ENCODE measurements at regions not wholly inside any gene's neighbourhood (a gene's known extent, or its start where the extent isn't known, plus 50 kb on each side); places are given as distances from the start of the nearest gene placed in this dataset.

GRCh38 chr3:95886616-95887015 lies 927.8 kb upstream of the EPHA6 start:
- no peak for TF ChIP-seq CTCF (IDR thresholded peaks at IDR 0.05; ENCODE audit: control extremely low read depth, extremely low read depth)
- no peak for DNase-seq
- 91 to 96% methylated on average over 1 of the region's 1 CpG for WGBS, 2 donors
- ATAC-seq (ENCODE audit: insufficient read depth, low FRiP score): no peak
- Histone ChIP-seq H3K9me3 (ENCODE audit: control insufficient read depth in 4 of 4, insufficient read depth in 3 of 4, low read length in 3 of 4) (no peaks in the 10 kb centered on the region), H3K27ac (ENCODE audit: low read depth in 1 of 2, low read length in 1 of 2) (no peak overlapping the region), H3K36me3 (ENCODE audit: control insufficient read depth in 4 of 4, insufficient read depth in 4 of 4, low read length in 4 of 4) (no peaks in the 10 kb centered on the region), H3K9ac (ENCODE audit: insufficient read depth in 1 of 2, low read length in 2 of 2) (no peak overlapping the region), H3K4me3 (no peak overlapping the region), H3K4me1 (ENCODE audit: control insufficient read depth in 5 of 5, insufficient read depth in 5 of 5, low read length in 5 of 5) (no peaks in the 10 kb centered on the region), H3K27me3 (ENCODE audit: control insufficient read depth in 3 of 3, insufficient read depth in 3 of 3, low read length in 2 of 3) (no peaks in the 10 kb centered on the region)

- Histone ChIP-seq H3K9me3 (ENCODE audit: control insufficient read depth in 4 of 4, insufficient read depth in 3 of 4, low read length in 3 of 4) (no peaks in the 10 kb centered on the region), H3K36me3 (ENCODE audit: control insufficient read depth in 4 of 4, insufficient read depth in 4 of 4, low read length in 4 of 4) (no peaks in the 10 kb centered on the region), H3K27me3 (ENCODE audit: control insufficient read depth in 3 of 3, insufficient read depth in 3 of 3, low read length in 2 of 3) (no peaks in the 10 kb centered on the region), H3K4me1 (ENCODE audit: control insufficient read depth in 5 of 5, insufficient read depth in 5 of 5, low read length in 5 of 5) (no peaks in the 10 kb centered on the region), H3K9ac (ENCODE audit: insufficient read depth in 1 of 2, low read length in 2 of 2) (no peak overlapping the region), H3K4me3 (no peak overlapping the region), H3K27ac (ENCODE audit: low read depth in 1 of 2, low read length in 1 of 2) (no peak overlapping the region)
- DNase-seq (no peak), ATAC-seq (ENCODE audit: insufficient read depth, low FRiP score) (no peak)
- no peak for TF ChIP-seq CTCF (IDR thresholded peaks at IDR 0.05; ENCODE audit: control extremely low read depth, extremely low read depth)
- WGBS, 2 donors: 76 to 78% methylated on average over 2 of the region's 2 CpGs
Observed at GRCh38 chr3:95887114-95887513, 927.3 kb upstream of the EPHA6 start.

GRCh38 chr3:95894820-95895219 lies 919.6 kb upstream of the EPHA6 start:
- WGBS, 2 donors: 66 to 69% methylated on average over 2 of the region's 2 CpGs
- no peak overlapping the region for H3K27ac ChIP-seq (ENCODE audit: low read depth in 1 of 2, low read length in 1 of 2)
- no peaks in the 10 kb centered on the region for H3K4me1 ChIP-seq (ENCODE audit: control insufficient read depth in 5 of 5, insufficient read depth in 5 of 5, low read length in 5 of 5)
- H3K4me3 ChIP-seq: no peak overlapping the region
- H3K9me3 ChIP-seq (ENCODE audit: control insufficient read depth in 4 of 4, insufficient read depth in 3 of 4, low read length in 3 of 4): peaks cover 0 to 5% (median 4%) of the 10 kb centered on the region in 4 donors
- no peak for TF ChIP-seq CTCF (IDR thresholded peaks at IDR 0.05; ENCODE audit: control extremely low read depth, extremely low read depth)
- ATAC-seq (ENCODE audit: insufficient read depth, low FRiP score): no peak
- no peak overlapping the region for H3K9ac ChIP-seq (ENCODE audit: insufficient read depth in 1 of 2, low read length in 2 of 2)
- DNase-seq: no peak
- H3K27me3 ChIP-seq (ENCODE audit: control insufficient read depth in 3 of 3, insufficient read depth in 3 of 3, low read length in 2 of 3): no peaks in the 10 kb centered on the region
- H3K36me3 ChIP-seq (ENCODE audit: control insufficient read depth in 4 of 4, insufficient read depth in 4 of 4, low read length in 4 of 4): no peaks in the 10 kb centered on the region

GRCh38 chr3:95899494-95899893 lies 914.9 kb upstream of the EPHA6 start:
- 51 to 77% methylated on average over 2 of the region's 2 CpGs for WGBS, 2 donors
- no peaks in the 10 kb centered on the region for H3K36me3 ChIP-seq (ENCODE audit: control insufficient read depth in 4 of 4, insufficient read depth in 4 of 4, low read length in 4 of 4)
- H3K27me3 ChIP-seq (ENCODE audit: control insufficient read depth in 3 of 3, insufficient read depth in 3 of 3, low read length in 2 of 3): no peaks in the 10 kb centered on the region
- H3K4me3 ChIP-seq: no peak overlapping the region
- no peaks in the 10 kb centered on the region for H3K9me3 ChIP-seq (ENCODE audit: control insufficient read depth in 4 of 4, insufficient read depth in 3 of 4, low read length in 3 of 4)
- no peak for ATAC-seq (ENCODE audit: insufficient read depth, low FRiP score)
- no peaks in the 10 kb centered on the region for H3K4me1 ChIP-seq (ENCODE audit: control insufficient read depth in 5 of 5, insufficient read depth in 5 of 5, low read length in 5 of 5)
- H3K9ac ChIP-seq (ENCODE audit: insufficient read depth in 1 of 2, low read length in 2 of 2): no peak overlapping the region
- H3K27ac ChIP-seq (ENCODE audit: low read depth in 1 of 2, low read length in 1 of 2): no peak overlapping the region
- no peak for DNase-seq
- TF ChIP-seq CTCF (IDR thresholded peaks at IDR 0.05; ENCODE audit: control extremely low read depth, extremely low read depth): no peak
